Chondrocyte (in vitro differentiated cells): ENCODE measurements at regions not wholly inside any gene's neighbourhood (a gene's known extent, or its start where the extent isn't known, plus 50 kb on each side); places are given as distances from the start of the nearest gene placed in this dataset.
"Not testable (repeated sequence)": the region's sequence is repeated elsewhere in the genome, so short reads cannot be mapped to it uniquely, and the experiment has no call there.

Experiments
- DNase-seq: peaks from one replicate; pipeline ENCODE4 v3.0.0; 2021; ENCODE audit warnings: mixed read lengths, low spot score
- H3K27ac Mint-ChIP-seq: one replicate; pipeline ENCODE4 v1.8.0; 2021; ENCODE audit warnings: mild to moderate bottlenecking, moderate library complexity, mixed read lengths; ENCODE audit not compliant: unreplicated experiment
- H3K27me3 Mint-ChIP-seq: 2 replicates; pipeline ENCODE4 v1.8.0; 2021; ENCODE audit warnings: low read depth, mixed read lengths
- H3K36me3 Mint-ChIP-seq: 2 replicates; pipeline ENCODE4 v1.8.0; 2021; ENCODE audit warnings: low read depth, mixed read lengths
- H3K4me1 Mint-ChIP-seq: 2 replicates; pipeline ENCODE4 v1.8.0; 2021; ENCODE audit warnings: low read depth, mild to moderate bottlenecking, mixed read lengths
- H3K4me3 Mint-ChIP-seq: one replicate; pipeline ENCODE4 v1.8.0; 2021; ENCODE audit warnings: mild to moderate bottlenecking, moderate library complexity, mixed read lengths; ENCODE audit not compliant: unreplicated experiment
- H3K9me3 Mint-ChIP-seq: 2 replicates; pipeline ENCODE4 v1.8.0; 2021; ENCODE audit warnings: low read depth, mixed read lengths
- TF ChIP-seq, protein P1 (sequence below): fragments of 200-600 bp; sonication (generic); IDR thresholded peaks from 2 replicates; pipeline ENCODE4 v1.5.0; 2021; ENCODE audit warnings: antibody characterized with exemption, mild to moderate bottlenecking, moderate library complexity

DNA sequence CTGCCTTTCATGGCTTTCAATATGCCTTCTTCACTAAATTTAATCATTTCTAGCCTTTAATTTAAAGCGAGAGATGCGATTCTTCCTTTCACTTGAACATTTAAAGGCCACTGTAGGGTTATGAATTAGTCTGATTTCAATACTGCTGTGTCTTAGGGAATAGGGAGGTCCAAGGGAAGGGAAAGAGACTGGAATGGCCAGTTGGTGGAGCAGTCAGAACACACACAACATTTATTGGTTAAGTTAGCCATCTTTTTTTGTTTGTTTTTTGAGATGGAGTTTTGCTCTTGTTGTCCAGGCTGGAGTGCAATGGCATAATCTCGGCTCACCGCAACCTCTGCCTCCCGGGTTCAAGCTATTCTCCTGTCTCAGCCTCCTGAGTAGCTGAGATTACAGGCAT is 662.5 kb upstream of the LUZP2 start:
- H3K9me3 Mint-ChIP-seq, H3K27ac Mint-ChIP-seq, H3K36me3 Mint-ChIP-seq, H3K27me3 Mint-ChIP-seq, H3K4me1 Mint-ChIP-seq, DNase-seq, H3K4me3 Mint-ChIP-seq: not testable (repeated sequence)
- TF ChIP-seq, protein P1, sequence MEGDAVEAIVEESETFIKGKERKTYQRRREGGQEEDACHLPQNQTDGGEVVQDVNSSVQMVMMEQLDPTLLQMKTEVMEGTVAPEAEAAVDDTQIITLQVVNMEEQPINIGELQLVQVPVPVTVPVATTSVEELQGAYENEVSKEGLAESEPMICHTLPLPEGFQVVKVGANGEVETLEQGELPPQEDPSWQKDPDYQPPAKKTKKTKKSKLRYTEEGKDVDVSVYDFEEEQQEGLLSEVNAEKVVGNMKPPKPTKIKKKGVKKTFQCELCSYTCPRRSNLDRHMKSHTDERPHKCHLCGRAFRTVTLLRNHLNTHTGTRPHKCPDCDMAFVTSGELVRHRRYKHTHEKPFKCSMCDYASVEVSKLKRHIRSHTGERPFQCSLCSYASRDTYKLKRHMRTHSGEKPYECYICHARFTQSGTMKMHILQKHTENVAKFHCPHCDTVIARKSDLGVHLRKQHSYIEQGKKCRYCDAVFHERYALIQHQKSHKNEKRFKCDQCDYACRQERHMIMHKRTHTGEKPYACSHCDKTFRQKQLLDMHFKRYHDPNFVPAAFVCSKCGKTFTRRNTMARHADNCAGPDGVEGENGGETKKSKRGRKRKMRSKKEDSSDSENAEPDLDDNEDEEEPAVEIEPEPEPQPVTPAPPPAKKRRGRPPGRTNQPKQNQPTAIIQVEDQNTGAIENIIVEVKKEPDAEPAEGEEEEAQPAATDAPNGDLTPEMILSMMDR: peak; percentile 60

DNA sequence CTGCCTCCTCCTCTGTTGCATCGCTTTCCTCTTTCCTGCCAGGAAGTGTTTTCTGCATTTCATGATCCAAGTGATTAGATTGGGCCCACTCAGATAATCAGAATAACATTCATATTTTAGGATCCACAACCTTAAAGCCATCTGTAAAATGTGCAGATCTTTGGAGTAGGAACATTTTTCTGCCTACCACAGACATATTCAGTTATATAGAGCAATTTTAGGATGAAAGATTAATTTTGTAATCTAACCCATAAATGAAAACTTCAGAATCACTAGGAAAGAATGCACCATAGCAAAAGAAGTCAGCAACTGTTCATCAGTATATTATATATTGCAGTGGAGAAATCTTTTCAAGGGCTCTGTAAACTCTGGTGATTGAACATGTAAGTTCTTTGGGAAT is 659.9 kb upstream of the LUZP2 start:
- Mint-ChIP-seq H3K27ac (no peak overlapping the region), H3K4me3 (no peak overlapping the region), H3K4me1 (no peaks in the 10 kb centered on the region), H3K27me3 (no peaks in the 10 kb centered on the region), H3K9me3 (no peaks in the 10 kb centered on the region), H3K36me3 (no peaks in the 10 kb centered on the region)
- TF ChIP-seq, protein P1: no peak
- DNase-seq: no peak

DNA sequence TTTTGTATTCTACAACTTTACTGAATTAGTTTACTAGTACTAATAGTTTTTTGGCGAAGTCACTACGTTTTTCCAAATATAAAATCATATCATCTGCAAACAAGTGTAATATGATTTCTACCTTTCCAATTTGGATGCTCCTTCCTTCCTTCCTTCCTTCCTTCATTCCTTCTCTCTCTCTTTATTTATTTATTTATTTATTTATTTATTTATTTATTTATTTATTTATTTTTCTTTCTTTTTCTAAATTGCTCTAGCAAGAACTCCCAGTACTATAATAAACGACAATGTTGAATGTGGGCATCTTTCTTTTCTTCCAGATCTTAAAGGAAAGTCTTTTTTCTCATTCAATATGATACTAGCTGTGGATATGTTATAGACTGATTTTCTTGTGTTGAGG is 656.0 kb upstream of the LUZP2 start:
- no peak overlapping the region for H3K4me3 Mint-ChIP-seq
- no peaks in the 10 kb centered on the region for H3K36me3 Mint-ChIP-seq
- H3K4me1 Mint-ChIP-seq: no peaks in the 10 kb centered on the region
- peaks cover 15% of the 10 kb centered on the region for H3K9me3 Mint-ChIP-seq
- TF ChIP-seq, protein P1: no peak
- H3K27ac Mint-ChIP-seq: no peak overlapping the region
- no peak for DNase-seq
- no peaks in the 10 kb centered on the region for H3K27me3 Mint-ChIP-seq

DNA sequence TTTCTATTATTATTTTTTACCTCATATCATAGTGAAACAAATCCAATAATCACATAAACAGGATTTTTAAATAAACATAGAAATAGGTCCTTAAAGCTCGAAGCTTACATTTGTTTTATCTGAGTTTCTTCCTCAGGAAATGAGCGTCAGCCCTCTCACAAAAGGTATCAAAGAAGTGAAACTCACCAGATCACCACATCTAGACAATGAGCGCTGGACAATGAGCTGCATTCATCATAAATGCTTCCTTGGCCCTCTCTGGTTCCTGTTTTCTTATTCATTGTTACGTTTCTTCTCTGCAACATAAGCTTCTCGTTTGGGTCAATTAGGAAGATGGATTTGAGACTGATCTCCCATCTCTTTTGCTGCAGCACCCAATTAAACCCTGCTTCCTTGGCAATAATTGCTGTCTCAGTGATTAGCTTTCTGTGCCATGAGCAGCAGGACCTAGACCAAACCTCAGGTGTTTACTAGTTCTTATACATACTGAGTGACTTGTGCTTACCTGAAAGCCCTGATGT is 649.9 kb upstream of the LUZP2 start:
- Mint-ChIP-seq H3K4me1 (no peaks in the 10 kb centered on the region), H3K27ac (no peak overlapping the region), H3K36me3 (no peaks in the 10 kb centered on the region), H3K9me3 (peaks cover 15% of the 10 kb centered on the region), H3K4me3 (no peak overlapping the region), H3K27me3 (no peaks in the 10 kb centered on the region)
- DNase-seq: no peak
- TF ChIP-seq, protein P1: no peak

DNA sequence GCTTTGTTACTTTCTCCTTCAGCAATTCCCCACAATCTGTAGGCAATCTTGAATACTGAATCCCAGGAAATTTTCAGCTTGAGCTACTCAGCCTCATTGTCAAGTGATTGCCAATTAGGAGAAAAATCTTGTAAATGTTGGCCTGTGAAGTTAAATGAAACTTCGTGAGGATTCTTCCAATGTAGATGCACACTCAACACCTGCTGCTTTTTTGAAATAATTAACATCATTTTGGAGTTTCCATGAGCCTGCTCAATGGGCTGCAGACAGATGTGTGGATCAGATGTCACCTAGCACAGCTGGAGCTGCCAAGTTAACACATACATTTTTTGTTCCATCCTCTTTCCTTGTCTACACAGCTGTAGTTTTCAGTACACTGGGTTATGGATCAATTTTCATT is 645.6 kb upstream of the LUZP2 start:
- no peaks in the 10 kb centered on the region for H3K4me1 Mint-ChIP-seq
- H3K27me3 Mint-ChIP-seq: no peaks in the 10 kb centered on the region

More for the DNA sequence above, 645.6 kb upstream of the LUZP2 start:
- TF ChIP-seq, protein P1: no peak
- Mint-ChIP-seq H3K9me3 (no peaks in the 10 kb centered on the region), H3K27ac (no peak overlapping the region), H3K36me3 (no peaks in the 10 kb centered on the region), H3K4me3 (no peak overlapping the region)
- DNase-seq: no peak
